ENCODE measurements at regions not wholly inside any gene's neighbourhood (a gene's known extent, or its start where the extent isn't known, plus 50 kb on each side); places are given as distances from the start of the nearest gene placed in this dataset.

- peak; percentile 80 for TF ChIP-seq RAD21 (IDR thresholded peaks at IDR 0.05; ENCODE audit: insufficient read depth, low read depth, low read length)
Observed at GRCh38 chr3:161559177-161559998, 62.8 kb downstream of the OTOL1 start (continued).

- no peak for DNase-seq (ENCODE audit: low read depth, low spot score)
- no TSS peak for BruUV-seq (replicated peaks)
- ChIA-PET RAD21 (ENCODE audit: unreplicated experiment) (no interaction called here), POLR2A (no interaction called here), CTCF (interaction anchor here (2.5 kb wide), 1 partner anchor 141 kb away, joined by 11 read pairs; no protein-coding TSS in a partner anchor), SMC1A (ENCODE audit: uncharacterized antibody, unreplicated experiment) (no interaction called here)
- Histone ChIP-seq H4K20me1 (ENCODE audit: control insufficient read depth, insufficient read depth) (no peaks in the 10 kb centered on the region), H3K9me3 (replicated peaks; ENCODE audit: control insufficient read depth, insufficient read depth, low read length) (no peaks in the 10 kb centered on the region), H3K79me2 (ENCODE audit: control insufficient read depth, insufficient read depth, low read length) (no peaks in the 10 kb centered on the region), H3K36me3 (ENCODE audit: control insufficient read depth in 2 of 2, insufficient read depth in 2 of 2, low read length in 1 of 2) (no peaks in the 10 kb centered on the region), H3K27ac (ENCODE audit: control insufficient read depth, insufficient read depth) (no peak overlapping the region), H2AFZ (ENCODE audit: control insufficient read depth, low read depth, low read length) (no peak overlapping the region), H3K4me3 (no peak overlapping the region), H3K9ac (ENCODE audit: control insufficient read depth, insufficient read depth, low read length) (no peak overlapping the region), H3K4me2 (ENCODE audit: control insufficient read depth, insufficient read depth) (no peak overlapping the region), H3K4me1 (ENCODE audit: control insufficient read depth, insufficient read depth, low read length) (no peaks in the 10 kb centered on the region), H3K27me3 (replicated peaks in 1 of 2; ENCODE audit: control insufficient read depth in 2 of 2, insufficient read depth in 2 of 2, low read length in 1 of 2) (0 out of 4 replicates have a peak, but pooled peaks cover 0 to 3% of the 10 kb centered on the region in 2 experiments)
- WGBS (ENCODE audit: insufficient coverage, insufficient replicate concordance, low lambda C conversion rate, missing lambda C conversion rate): 35% methylated on average over 14 of the region's 14 CpGs
- FAIRE-seq: no peak
- intact Hi-C loops (cut with micrococcal nuclease; ENCODE audit: unreplicated experiment) (loop anchor here (1.0 to 5.0 kb wide), 5 partner anchors 141 to 1930 kb away; no protein-coding TSS in a partner anchor), in situ Hi-C loops (cut with MboI) (loop anchor here (25.0 kb wide), 1 partner anchor 1927 kb away; no protein-coding TSS in a partner anchor)
- ATAC-seq: peak; percentile 85
- TF ChIP-seq STAT3 (IDR thresholded peaks at IDR 0.05; ENCODE audit: low read depth, low read length): no peak
- TF ChIP-seq YBX1 (IDR thresholded peaks at IDR 0.05): no peak
- TF ChIP-seq E2F4 (IDR thresholded peaks at IDR 0.05; ENCODE audit: low read depth, low read length): no peak
- no peak for TF ChIP-seq KAT2A (conservative IDR thresholded peaks at IDR 0.05; ENCODE audit: control insufficient read depth, low read depth, low read length)
- no peak for TF ChIP-seq ZZZ3 (IDR thresholded peaks at IDR 0.05; ENCODE audit: control insufficient read depth, insufficient read length, low read depth)
- TF ChIP-seq FOXM1 (IDR thresholded peaks at IDR 0.05; ENCODE audit: low read depth, low read length): no peak
- peak; percentile 70; the same call in 1 of the 2 replicates for TF ChIP-seq SMC3 (IDR thresholded peaks at IDR 0.05; ENCODE audit: borderline replicate concordance, low read length)
- TF ChIP-seq CTCF (IDR thresholded peaks at IDR 0.05 in 2 of 3, conservative IDR thresholded peaks at IDR 0.05 in 1 of 3; ENCODE audit: control insufficient read depth in 2 of 3, extremely low read depth in 1 of 3, insufficient read depth in 1 of 3, low read depth in 3 of 3, low read length in 3 of 3): peak; percentile 37 to 69 (median 42); a peak in 4 of 6 replicates
- no peak for TF ChIP-seq ZNF687 (IDR thresholded peaks at IDR 0.05)
- TF ChIP-seq ZSCAN29 (IDR thresholded peaks at IDR 0.05): no peak
Observed at GRCh38 chr3:161560008-161560637, 63.5 kb downstream of the OTOL1 start.
